Esophagus squamous epithelium (tissue), 5 donors: ENCODE measurements at regions not wholly inside any gene's neighbourhood (a gene's known extent, or its start where the extent isn't known, plus 50 kb on each side); places are given as distances from the start of the nearest gene placed in this dataset.

ENCODE experiments used
- DNase-seq: peaks from one replicate; lab custom pipeline; 2025; lab: John Stamatoyannopoulos, UW
- H3K27ac ChIP-seq, 4 donors: fragments of 200-600 bp; sonication (generic); one replicate each; pipeline ENCODE4 v1.5.1; 2016 to 2019; ENCODE audit warnings: mild to moderate bottlenecking in 1 of 4
- H3K27me3 ChIP-seq, 4 donors: fragments of 200-600 bp; sonication (generic); 1 replicate in 3 of 4; 2 replicates in 1 of 4; pipeline versions ENCODE4 v1.5.1 to v1.6.0; 2017 to 2021; ENCODE audit warnings: antibody characterized with exemption in 1 of 4
- H3K36me3 ChIP-seq, 3 donors: fragments of 200-600 bp; sonication (generic); one replicate each; pipeline ENCODE4 v1.5.1; 2016 to 2019
- H3K4me1 ChIP-seq, 3 donors: fragments of 200-600 bp; sonication (generic); one replicate each; pipeline ENCODE4 v1.5.1; 2017 to 2019
- H3K4me3 ChIP-seq, 4 donors: fragments of 200-600 bp; sonication (generic); 1 replicate in 3 of 4; 2 replicates in 1 of 4; pipeline ENCODE4 v1.5.1; 2016 to 2019; ENCODE audit warnings: mild to moderate bottlenecking in 2 of 4, moderate library complexity in 1 of 4
- H3K9me3 ChIP-seq, 3 donors: fragments of 200-600 bp; sonication (generic); one replicate each; pipeline ENCODE4 v1.5.1; 2016 to 2019
- POLR2A ChIP-seq, 4 donors: fragments of 450-650 bp; IDR thresholded peaks; one replicate each; pipeline ENCODE4 v1.6.1; 2017; ENCODE audit warnings: antibody characterized with exemption in 4 of 4, mild to moderate bottlenecking in 4 of 4, moderate library complexity in 3 of 4
- WGBS, 2 donors: methylation state at CpG; one replicate each; pipeline ENCODE4 v1.1.5; 2018; 5-methylcytosine and 5-hydroxymethylcytosine counted together
- intact Hi-C: fragments of 100-400 bp; cut with DNase I; formaldehyde crosslinking; loops from one replicate; pipeline ENCODE4 v1.15.0; 2022
- TF ChIP-seq, protein P1 (sequence below), 6 experiments: fragments of 450-650 bp in 4 of 6; fragments of 200-600 bp in 2 of 6; sonication (generic) in 2 of 6; IDR thresholded peaks; one replicate each; pipeline ENCODE4 v1.5.1; 2016 to 2019; ENCODE audit warnings: antibody characterized with exemption in 6 of 6, mild to moderate bottlenecking in 4 of 6, moderate library complexity in 4 of 6
- donor health status: DM: yes; HTN: yes; CAD: no.

DNA sequence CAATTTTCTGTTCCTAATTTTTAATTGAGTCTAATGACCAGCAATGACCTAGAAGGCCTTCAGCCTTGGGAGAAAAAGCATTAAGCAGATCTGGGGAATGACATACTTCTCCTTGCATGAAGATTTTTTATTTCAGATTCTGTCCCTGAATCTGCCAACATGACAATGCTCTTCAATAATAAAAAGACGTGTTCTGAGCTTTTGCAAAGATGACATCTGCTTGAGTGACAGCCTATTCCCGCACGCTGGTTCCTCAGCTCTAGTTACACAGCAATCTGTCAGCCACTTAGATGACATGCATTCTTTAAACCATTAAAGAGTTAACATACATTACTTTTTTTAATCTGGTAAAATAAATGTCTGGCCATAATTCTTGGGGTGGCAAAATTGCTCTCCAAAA lies 129.3 kb upstream of the CDH6 start:
- Histone ChIP-seq H3K36me3 (no peaks in the 10 kb centered on the region), H3K27ac (no peak overlapping the region), H3K9me3 (no peaks in the 10 kb centered on the region), H3K4me3 (no peak overlapping the region), H3K27me3 (no peaks in the 10 kb centered on the region), H3K4me1 (no peaks in the 10 kb centered on the region)
- intact Hi-C loops: no loop called here
- WGBS, 2 donors: 55 to 58% methylated on average over 3 of the region's 3 CpGs
- DNase-seq: no peak
- no peak for TF ChIP-seq POLR2A (IDR thresholded peaks at IDR 0.05)

DNA sequence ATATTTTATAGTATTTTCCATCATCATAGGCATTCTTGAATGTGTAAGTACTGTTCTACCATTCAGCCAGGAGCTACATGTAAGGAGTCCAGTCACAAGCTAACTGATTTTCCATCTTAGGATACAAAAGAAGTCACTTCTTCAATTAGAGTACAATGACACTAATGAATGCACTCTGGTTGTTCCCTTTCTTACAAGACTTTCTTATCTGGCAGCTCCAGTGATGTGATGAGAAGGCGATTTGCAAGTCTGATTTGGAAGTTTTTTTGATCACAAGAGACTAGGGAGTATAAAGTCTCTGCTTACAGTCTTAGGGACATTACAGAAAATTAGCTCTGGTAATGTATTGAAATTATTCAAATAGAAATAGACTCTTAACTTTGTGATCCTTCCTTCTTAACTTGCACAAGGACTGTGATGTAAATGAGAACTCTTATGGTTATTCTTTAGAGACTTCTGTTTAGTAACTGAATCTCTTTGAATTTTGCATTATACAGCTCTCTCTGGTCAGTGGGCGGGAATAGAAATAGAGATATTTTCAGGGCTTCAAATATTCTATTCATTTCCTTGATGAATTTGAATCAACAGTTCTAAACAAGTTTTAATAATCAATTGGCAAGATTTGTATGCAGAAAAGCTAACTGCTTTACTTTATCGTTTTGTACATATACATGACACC lies 130.4 kb upstream of the CDH6 start:
- H3K4me3 ChIP-seq: no peak overlapping the region
- no peak for DNase-seq
- no peaks in the 10 kb centered on the region for H3K27me3 ChIP-seq
- H3K27ac ChIP-seq: no peak overlapping the region
- TF ChIP-seq, protein P1, sequence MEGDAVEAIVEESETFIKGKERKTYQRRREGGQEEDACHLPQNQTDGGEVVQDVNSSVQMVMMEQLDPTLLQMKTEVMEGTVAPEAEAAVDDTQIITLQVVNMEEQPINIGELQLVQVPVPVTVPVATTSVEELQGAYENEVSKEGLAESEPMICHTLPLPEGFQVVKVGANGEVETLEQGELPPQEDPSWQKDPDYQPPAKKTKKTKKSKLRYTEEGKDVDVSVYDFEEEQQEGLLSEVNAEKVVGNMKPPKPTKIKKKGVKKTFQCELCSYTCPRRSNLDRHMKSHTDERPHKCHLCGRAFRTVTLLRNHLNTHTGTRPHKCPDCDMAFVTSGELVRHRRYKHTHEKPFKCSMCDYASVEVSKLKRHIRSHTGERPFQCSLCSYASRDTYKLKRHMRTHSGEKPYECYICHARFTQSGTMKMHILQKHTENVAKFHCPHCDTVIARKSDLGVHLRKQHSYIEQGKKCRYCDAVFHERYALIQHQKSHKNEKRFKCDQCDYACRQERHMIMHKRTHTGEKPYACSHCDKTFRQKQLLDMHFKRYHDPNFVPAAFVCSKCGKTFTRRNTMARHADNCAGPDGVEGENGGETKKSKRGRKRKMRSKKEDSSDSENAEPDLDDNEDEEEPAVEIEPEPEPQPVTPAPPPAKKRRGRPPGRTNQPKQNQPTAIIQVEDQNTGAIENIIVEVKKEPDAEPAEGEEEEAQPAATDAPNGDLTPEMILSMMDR (IDR thresholded peaks at IDR 0.05): no peak
- intact Hi-C loops: no loop called here
- no peaks in the 10 kb centered on the region for H3K4me1 ChIP-seq
- no peaks in the 10 kb centered on the region for H3K36me3 ChIP-seq
- no peaks in the 10 kb centered on the region for H3K9me3 ChIP-seq
- 69 to 83% methylated on average over 3 of the region's 3 CpGs for WGBS, 2 donors

DNA sequence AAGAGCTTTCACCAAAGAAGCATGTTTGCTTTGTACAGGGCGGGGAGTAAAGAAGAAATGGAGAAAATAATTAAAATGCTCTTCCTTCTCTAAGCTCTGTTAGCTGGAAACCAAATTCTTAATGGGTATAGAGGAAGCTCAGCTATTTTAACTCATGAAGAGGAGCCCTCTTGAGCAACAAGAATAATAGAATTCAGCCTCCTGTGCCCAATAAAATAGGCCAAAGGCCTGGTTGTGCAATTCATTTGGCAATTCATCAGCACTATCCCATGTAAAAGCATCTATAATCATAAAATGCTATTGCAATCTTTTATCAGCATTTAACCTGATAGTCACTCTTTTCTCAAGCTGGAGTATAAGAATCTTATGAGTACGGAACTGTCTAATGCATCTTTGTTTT lies 133.6 kb upstream of the CDH6 start:
- Histone ChIP-seq H3K27me3 (no peaks in the 10 kb centered on the region), H3K36me3 (no peaks in the 10 kb centered on the region), H3K9me3 (no peaks in the 10 kb centered on the region), H3K27ac (no peak overlapping the region), H3K4me3 (no peak overlapping the region), H3K4me1 (no peaks in the 10 kb centered on the region)
- intact Hi-C loops: no loop called here
- no peak for DNase-seq
- 77 to 87% methylated on average over 2 of the region's 2 CpGs for WGBS, 2 donors
- TF ChIP-seq POLR2A (IDR thresholded peaks at IDR 0.05): no peak
- TF ChIP-seq, protein P1 (IDR thresholded peaks at IDR 0.05): no peak

DNA sequence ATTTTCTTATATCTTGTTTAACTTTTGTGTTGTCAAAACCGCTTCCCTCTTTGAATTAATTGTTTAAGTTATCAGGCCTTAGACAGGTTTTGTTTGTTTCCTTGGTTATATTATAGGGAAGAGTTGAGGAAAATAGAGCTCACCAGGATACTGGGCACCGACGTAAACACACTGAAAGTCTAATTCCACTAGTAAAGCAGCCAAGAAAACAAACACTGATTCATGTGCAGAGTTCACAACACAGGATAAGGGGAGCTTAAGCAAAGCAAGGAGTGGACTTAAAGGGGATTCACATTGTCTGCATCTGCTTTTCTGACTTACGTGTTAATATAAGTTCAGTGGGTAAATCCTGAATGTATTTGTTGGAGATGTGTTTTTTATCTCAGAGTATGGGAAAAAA lies 139.0 kb upstream of the CDH6 start:
- H3K36me3 ChIP-seq: no peaks in the 10 kb centered on the region
- H3K4me3 ChIP-seq: no peak overlapping the region
- DNase-seq: no peak
- intact Hi-C loops: no loop called here
- H3K9me3 ChIP-seq: no peaks in the 10 kb centered on the region
- H3K4me1 ChIP-seq: no peaks in the 10 kb centered on the region
- 27 to 40% methylated on average over 4 of the region's 4 CpGs for WGBS, 2 donors
- H3K27me3 ChIP-seq: no peaks in the 10 kb centered on the region
- no peak for TF ChIP-seq POLR2A (IDR thresholded peaks at IDR 0.05)
- TF ChIP-seq, protein P1 (IDR thresholded peaks at IDR 0.05): no peak
- no peak overlapping the region for H3K27ac ChIP-seq

DNA sequence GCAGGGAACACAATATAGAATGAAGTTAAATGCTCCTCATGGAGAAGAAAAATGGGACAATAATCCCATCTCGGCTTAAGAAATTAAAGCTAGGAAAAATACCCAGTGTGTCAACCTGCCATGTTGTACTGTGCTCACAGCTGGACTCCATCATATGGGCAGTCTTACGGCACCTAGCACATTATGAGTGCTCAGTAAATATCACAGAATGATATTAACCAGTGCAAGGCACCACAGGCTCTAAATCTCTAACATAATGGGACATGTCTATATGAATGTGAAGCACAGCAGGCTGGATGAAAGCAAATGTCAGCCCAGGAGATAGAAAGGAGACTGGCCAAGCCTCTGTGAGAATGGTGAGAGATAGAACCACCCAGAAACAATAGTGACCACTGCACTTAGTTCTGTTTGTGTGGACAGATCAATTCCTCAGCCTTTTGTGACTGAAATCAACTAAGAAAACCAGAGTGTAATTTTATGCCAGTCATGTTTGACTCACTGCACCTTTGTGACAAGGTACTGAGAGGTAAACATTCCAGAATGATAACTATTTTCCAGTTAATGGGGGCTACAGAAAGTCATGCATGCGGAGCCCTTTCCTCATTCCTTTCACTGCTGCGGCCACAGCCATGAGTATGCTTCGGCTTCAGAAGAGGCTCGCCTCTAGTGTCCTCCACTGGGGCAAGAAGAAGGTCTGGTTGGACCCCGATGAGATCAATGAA lies 140.4 kb upstream of the CDH6 start:
- no peaks in the 10 kb centered on the region for H3K4me1 ChIP-seq
- no peak overlapping the region for H3K27ac ChIP-seq
- TF ChIP-seq, protein P1 (IDR thresholded peaks at IDR 0.05): no peak
- no peak for TF ChIP-seq POLR2A (IDR thresholded peaks at IDR 0.05)
- no peaks in the 10 kb centered on the region for H3K9me3 ChIP-seq
- no peak for DNase-seq
- H3K4me3 ChIP-seq: no peak overlapping the region
- H3K36me3 ChIP-seq: no peaks in the 10 kb centered on the region
- WGBS, 2 donors: 74 to 82% methylated on average over 6 of the region's 7 CpGs
- no peaks in the 10 kb centered on the region for H3K27me3 ChIP-seq
- intact Hi-C loops: no loop called here
